ENCODE measurements at regions not wholly inside any gene's neighbourhood (a gene's known extent, or its start where the extent isn't known, plus 50 kb on each side); places are given as distances from the start of the nearest gene placed in this dataset.

- no peak overlapping the region for H3K27ac Mint-ChIP-seq (ENCODE audit: unreplicated experiment)
- FAIRE-seq = no peak
Observed at GRCh38 chr10:81009296-81009695, 471.6 kb downstream of the SH2D4B start.

GRCh38 chr10:81013771-81014170 is 476.1 kb downstream of the SH2D4B start:
- no peak overlapping the region for H3K4me3 ChIP-seq (ENCODE audit: insufficient read depth, low read depth, low read length)

More at GRCh38 chr10:81009296-81009695, 471.6 kb downstream of the SH2D4B start:
- no peak for DNase-seq (ENCODE audit: low read depth)
- Histone ChIP-seq H3K36me3 (ENCODE audit: insufficient read depth, low read length) (no peaks in the 10 kb centered on the region), H3K27ac (ENCODE audit: low read depth, low read length) (no peak overlapping the region), H3K27me3 (ENCODE audit: insufficient read depth, low read length) (no peaks in the 10 kb centered on the region), H2AFZ (ENCODE audit: low read depth, low read length) (no peak overlapping the region), H3K4me2 (ENCODE audit: low read length) (no peak overlapping the region), H3K9me3 (ENCODE audit: insufficient read depth, low read depth, low read length) (no peaks in the 10 kb centered on the region), H3K9ac (ENCODE audit: low read length) (no peak overlapping the region), H3K4me3 (ENCODE audit: insufficient read depth, low read depth, low read length) (no peak overlapping the region), H3K79me2 (ENCODE audit: insufficient read depth, low read length) (no peaks in the 10 kb centered on the region), H3K4me1 (ENCODE audit: insufficient read depth, low read length) (no peaks in the 10 kb centered on the region), H4K20me1 (ENCODE audit: insufficient read depth, low read length) (no peaks in the 10 kb centered on the region)
- Mint-ChIP-seq H3K36me3 (ENCODE audit: low read depth, unreplicated experiment) (no peaks in the 10 kb centered on the region), H3K9me3 (ENCODE audit: unreplicated experiment) (peaks cover 2% of the 10 kb centered on the region), H3K27me3 (ENCODE audit: low read depth, unreplicated experiment) (no peaks in the 10 kb centered on the region), H3K4me1 (ENCODE audit: low read depth, unreplicated experiment) (no peaks in the 10 kb centered on the region), H3K4me3 (ENCODE audit: unreplicated experiment) (no peak overlapping the region)
- TF ChIP-seq EZH2 (IDR thresholded peaks at IDR 0.05; ENCODE audit: insufficient read depth, low read length) = no peak
- TF ChIP-seq CTCF (IDR thresholded peaks at IDR 0.05; ENCODE audit: insufficient read depth, low read depth, low read length) = no peak

More at GRCh38 chr10:81013771-81014170, 476.1 kb downstream of the SH2D4B start:
- H3K27ac ChIP-seq (ENCODE audit: low read depth, low read length) = no peak overlapping the region
- no peak overlapping the region for H3K27ac Mint-ChIP-seq (ENCODE audit: unreplicated experiment)
- H3K4me2 ChIP-seq (ENCODE audit: low read length) = no peak overlapping the region
- H3K4me1 Mint-ChIP-seq (ENCODE audit: low read depth, unreplicated experiment) = no peaks in the 10 kb centered on the region
- no peaks in the 10 kb centered on the region for H3K27me3 Mint-ChIP-seq (ENCODE audit: low read depth, unreplicated experiment)
- no peak for TF ChIP-seq EZH2 (IDR thresholded peaks at IDR 0.05; ENCODE audit: insufficient read depth, low read length)
- TF ChIP-seq CTCF (IDR thresholded peaks at IDR 0.05; ENCODE audit: insufficient read depth, low read depth, low read length) = no peak
- no peaks in the 10 kb centered on the region for H3K36me3 ChIP-seq (ENCODE audit: insufficient read depth, low read length)
- H3K9me3 ChIP-seq (ENCODE audit: insufficient read depth, low read depth, low read length) = no peaks in the 10 kb centered on the region
- H3K9me3 Mint-ChIP-seq (ENCODE audit: unreplicated experiment) = no peaks in the 10 kb centered on the region
- DNase-seq (ENCODE audit: low read depth) (no peak), FAIRE-seq (no peak)
- H3K4me1 ChIP-seq (ENCODE audit: insufficient read depth, low read length) = no peaks in the 10 kb centered on the region
- H4K20me1 ChIP-seq (ENCODE audit: insufficient read depth, low read length) = no peaks in the 10 kb centered on the region
- no peak overlapping the region for H3K4me3 Mint-ChIP-seq (ENCODE audit: unreplicated experiment)
- no peaks in the 10 kb centered on the region for H3K79me2 ChIP-seq (ENCODE audit: insufficient read depth, low read length)
- no peaks in the 10 kb centered on the region for H3K36me3 Mint-ChIP-seq (ENCODE audit: low read depth, unreplicated experiment)
- H3K27me3 ChIP-seq (ENCODE audit: insufficient read depth, low read length) = no peaks in the 10 kb centered on the region
- no peak overlapping the region for H3K9ac ChIP-seq (ENCODE audit: low read length)
- no peak overlapping the region for H2AFZ ChIP-seq (ENCODE audit: low read depth, low read length)

Data from astrocyte (in vitro differentiated cells and primary cell).